22Rv1 (cell line): ENCODE measurements at regions not wholly inside any gene's neighbourhood (a gene's known extent, or its start where the extent isn't known, plus 50 kb on each side); places are given as distances from the start of the nearest gene placed in this dataset.

Experiments
- ZFX ChIP-seq: fragments of 450-650 bp; IDR thresholded peaks from 2 replicates; pipeline ENCODE4 v1.6.1; 2017; ENCODE audit warnings: antibody characterized with exemption, borderline replicate concordance
- TF ChIP-seq, protein P1 (sequence below): fragments of 450-650 bp; IDR thresholded peaks from 2 replicates; pipeline ENCODE4 v1.5.1; 2017; ENCODE audit warnings: mild to moderate bottlenecking

DNA sequence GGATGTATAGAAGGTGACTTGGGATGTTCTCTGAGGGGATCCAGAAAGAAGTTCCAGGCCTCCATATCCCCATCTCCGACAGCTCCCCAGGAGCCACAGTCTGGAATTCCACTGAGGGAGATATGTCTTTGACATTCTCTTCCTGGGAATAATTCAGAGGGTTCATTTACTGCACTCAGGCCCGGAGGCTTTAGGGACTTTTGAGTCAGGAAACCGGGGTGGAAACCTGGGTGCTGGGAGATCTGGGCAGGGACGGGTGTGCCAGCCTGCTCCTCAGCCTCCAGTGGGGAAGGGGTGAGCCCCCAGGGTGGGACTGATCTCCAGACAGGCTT, 147.7 kb downstream of the SMAD6 start:
- TF ChIP-seq, protein P1, sequence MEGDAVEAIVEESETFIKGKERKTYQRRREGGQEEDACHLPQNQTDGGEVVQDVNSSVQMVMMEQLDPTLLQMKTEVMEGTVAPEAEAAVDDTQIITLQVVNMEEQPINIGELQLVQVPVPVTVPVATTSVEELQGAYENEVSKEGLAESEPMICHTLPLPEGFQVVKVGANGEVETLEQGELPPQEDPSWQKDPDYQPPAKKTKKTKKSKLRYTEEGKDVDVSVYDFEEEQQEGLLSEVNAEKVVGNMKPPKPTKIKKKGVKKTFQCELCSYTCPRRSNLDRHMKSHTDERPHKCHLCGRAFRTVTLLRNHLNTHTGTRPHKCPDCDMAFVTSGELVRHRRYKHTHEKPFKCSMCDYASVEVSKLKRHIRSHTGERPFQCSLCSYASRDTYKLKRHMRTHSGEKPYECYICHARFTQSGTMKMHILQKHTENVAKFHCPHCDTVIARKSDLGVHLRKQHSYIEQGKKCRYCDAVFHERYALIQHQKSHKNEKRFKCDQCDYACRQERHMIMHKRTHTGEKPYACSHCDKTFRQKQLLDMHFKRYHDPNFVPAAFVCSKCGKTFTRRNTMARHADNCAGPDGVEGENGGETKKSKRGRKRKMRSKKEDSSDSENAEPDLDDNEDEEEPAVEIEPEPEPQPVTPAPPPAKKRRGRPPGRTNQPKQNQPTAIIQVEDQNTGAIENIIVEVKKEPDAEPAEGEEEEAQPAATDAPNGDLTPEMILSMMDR, result no peak
- TF ChIP-seq ZFX, result no peak
